GM19023 (cell line): ENCODE measurements at regions not wholly inside any gene's neighbourhood (a gene's known extent, or its start where the extent isn't known, plus 50 kb on each side); places are given as distances from the start of the nearest gene placed in this dataset.
"Not testable (repeated sequence)": the region's sequence is repeated elsewhere in the genome, so short reads cannot be mapped to it uniquely, and the experiment has no call there.

ENCODE experiments used
- ATAC-seq: cut with Tn5 transposase; IDR thresholded peaks from one replicate; pipeline ENCODE4 v1.9.1; 2021; ENCODE audit warnings: mild to moderate bottlenecking, moderate library complexity; ENCODE audit not compliant: unreplicated experiment

DNA sequence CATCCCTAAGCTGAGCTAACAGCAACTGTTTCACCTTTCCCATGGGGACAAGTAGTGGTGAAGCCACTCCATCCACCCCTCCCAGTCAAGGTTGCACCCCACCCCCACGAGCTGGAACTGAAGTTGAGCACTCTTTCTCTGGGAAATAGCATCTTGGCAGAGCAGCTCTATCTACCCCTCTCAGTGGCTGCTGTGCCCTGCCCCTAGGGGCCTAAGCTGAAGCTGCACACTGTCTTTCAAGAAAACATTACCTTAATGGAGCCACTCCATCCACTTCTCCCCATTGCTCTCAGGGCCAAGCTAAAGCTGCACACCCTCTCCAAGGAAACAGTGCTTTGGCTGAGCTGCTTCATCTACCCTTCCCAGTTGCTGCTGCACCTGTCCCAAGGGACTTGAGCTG is 170.6 kb upstream of the CCDC196 start:
- ATAC-seq: no peak

DNA sequence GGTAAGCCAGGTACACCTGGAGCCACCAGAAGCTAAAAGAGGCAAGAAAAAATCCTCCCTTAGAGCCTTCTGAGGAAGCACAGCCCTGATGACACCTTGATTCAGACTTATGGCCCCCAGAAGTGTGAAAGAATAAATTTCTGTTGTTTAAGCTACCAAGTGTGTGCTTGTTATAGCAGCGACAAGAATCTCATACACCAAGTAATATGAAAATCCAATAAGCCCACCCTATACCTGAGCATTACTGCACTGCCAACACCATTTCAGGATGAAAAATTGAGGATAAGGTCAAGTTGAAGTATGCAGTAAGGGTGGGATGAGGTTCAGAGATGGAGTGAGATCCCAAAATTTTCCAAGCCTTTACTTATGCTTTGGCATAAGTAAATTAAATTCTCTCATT is 163.6 kb upstream of the CCDC196 start:
- no peak for ATAC-seq

DNA sequence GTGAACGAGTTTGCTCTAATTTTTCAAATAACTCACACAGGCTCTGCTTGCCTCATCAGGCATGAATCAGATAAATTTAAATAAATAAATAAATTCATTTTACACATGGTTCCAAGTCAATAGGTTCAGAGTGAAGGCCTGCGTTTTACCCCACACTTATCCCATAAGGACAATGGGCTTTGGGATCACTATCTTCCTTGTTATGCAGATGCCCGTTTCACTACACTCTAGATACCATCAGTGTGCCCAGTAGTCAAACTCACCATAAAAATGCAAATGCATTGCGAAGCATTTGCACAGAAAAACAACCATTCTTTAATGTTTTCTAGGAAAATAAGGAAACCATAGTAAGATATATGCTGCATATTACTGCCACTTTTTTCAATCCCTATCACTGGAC is 155.9 kb upstream of the CCDC196 start:
- no peak for ATAC-seq

DNA sequence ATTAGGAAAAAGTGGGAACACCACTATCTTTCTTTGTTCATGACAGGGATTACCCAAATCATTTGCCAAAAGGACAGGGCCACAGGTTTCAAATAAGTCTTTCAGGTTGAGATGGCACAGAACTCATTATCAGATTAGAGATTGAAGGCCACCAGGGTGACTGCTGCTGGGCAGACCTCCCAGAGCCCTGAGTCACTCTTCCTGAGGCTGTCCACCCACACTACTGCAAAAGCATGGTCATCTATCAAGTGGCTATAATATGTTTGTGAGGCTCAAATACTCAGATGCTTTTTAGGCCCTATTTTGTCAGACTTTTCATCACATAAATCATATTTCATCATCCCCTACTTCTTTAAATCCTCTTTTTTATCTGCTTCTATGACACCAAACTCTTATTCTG is 155.3 kb upstream of the CCDC196 start:
- no peak for ATAC-seq

DNA sequence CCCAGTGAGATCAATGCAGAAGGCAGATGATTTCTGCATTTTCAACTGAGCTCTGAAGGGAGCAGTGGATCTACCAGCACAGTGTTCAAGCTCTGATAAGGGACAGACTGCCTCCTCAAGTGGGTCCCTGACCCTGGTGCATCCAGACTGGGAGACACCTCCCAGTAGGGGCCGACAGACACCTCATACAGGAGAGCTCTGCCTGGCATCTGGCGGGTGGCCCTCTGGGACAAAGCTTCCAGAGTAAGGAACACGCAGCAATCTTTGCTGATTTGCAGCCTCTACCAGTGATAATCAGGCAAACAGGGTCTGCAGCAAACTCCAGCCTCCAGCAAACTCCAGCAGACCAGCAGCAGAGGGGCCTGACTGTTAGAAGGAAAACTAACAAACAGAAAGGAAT is 152.9 kb upstream of the CCDC196 start:
- ATAC-seq: not testable (repeated sequence)

DNA sequence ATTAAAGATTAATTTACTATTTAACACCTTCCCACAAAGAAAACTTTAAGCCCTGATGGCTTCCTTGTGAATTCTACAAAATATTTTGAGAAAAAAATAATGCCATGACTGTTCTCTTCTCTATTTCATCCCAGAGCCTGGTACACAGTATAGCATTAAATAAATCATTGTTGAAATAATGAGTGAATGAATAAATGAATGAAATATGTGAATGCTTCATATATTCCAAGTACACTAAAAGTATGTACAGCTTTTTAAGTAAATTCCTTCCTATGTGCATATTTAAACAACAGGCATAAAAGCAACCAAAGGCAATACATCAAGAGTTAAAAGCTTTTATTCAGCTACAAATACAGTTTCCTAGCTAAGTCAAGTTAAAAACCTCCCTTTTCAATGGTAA is 144.9 kb upstream of the CCDC196 start:
- no peak for ATAC-seq

DNA sequence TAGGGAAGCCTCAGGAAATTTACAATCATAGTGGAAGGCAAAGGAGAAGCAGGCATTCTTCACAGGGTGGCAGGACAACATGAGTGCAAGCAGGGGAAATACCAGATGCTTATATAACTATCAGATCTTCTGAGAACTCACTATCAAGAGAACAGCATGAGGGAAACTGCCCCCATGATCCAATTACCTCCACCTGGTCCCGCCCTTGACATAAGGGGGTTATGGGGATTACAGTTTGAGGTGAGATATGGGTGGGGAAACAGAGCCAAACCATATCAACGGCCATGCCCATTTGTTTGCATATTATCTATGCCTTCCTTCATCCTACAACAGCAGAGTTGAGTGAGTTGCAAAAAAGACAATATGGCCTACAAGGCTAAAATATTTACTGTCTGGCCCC is 140.2 kb upstream of the CCDC196 start:
- no peak for ATAC-seq

DNA sequence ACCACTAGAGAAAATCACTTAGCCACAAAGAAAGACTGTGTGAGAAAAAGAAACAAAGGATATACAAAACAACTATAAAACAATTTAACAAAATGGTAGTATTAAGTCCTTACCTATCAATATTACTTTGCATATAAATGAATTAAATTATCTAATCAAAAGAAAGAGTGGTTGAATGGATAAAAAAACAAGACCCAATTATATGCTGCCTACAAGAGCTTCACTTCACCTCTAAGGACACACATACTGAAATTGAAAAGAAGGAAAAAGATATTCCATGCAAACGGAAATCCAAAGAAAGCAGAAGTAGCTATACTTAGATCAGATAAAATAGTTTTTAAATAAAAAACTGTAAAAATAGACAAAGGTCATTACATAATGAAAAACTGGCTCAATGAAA is 134.9 kb upstream of the CCDC196 start:
- ATAC-seq: no peak

DNA sequence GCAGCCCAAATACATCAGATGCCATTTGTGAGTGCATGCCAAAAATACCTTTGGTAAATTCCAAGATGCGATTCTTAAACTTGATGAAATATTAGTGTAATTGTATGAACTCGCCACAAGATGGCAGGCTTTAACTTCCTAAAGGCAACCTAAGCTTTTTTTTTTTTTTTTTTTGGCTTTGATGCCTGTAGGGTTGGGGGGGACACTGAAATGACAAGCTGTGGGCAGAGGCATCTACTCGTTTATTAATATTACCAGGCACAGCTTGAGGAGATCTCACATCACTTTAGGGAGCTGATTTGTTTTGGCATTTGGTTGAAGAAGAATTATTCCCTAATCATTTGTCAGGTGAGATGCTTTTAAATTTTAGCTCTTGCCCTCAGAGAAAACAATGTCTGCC is 126.7 kb upstream of the CCDC196 start:
- ATAC-seq: no peak

DNA sequence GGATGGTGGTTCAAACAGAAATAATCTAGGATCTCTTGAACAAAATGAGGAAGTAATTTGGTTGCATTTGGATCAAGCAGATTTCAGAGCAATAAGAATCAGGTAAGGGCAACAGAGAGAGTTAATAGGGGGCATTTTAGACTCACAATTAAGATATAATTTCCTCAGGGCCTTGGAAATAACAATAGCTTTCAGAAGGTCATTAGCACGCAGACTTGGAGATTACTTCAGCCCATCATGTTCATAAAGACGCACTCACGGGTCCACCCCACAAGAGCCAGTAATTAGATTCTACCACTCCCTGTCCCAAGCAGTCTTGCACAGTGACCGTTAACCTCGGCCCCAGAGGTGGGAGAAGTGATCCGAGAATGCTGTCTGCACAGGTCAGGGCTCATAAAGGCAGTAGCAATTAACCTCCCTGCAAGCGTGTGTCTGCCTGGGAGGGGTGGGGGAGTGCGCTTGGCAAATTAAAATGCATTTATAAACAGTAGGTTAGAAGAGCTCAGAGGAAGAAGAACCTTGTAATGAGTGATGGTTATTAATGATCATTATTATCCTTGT is 125.7 kb upstream of the CCDC196 start:
- ATAC-seq: no peak

DNA sequence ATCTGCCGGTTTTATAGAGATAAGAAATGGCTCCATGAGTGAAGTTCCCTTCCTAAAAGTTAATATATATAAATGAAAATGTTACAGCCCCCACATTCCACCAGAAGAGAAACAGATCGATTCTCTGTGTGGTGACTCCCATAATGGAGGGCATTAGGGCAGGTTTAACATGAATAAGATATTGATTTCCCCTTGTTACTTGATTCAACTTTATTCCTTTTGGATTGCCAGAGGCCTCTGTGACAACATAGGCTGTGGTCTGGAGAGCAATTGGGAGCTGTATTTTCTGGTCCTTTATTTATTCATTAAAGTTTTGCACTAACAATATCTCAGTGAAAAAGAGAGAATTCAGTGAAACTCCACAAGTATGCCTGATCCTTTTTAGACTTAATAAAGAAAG is 125.2 kb upstream of the CCDC196 start:
- no peak for ATAC-seq

DNA sequence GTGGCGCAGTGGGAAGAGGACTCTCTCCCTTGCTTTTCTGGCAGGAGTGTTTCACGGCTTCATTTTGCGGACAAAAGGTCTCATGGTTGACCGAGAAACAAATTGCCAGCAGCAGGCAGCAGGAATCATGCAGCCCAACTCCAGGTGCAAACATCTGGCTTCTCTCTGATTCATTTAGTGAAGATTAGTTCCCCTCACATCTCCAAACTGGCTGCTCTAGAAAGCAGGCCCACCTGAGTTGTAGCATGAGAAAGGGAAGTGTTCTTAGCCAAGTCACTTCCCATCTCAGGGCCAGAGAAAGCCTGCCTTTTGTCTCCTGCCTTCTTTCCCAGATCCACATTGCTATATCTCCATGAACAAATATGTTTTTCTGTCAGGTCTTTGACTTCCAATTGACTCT is 120.8 kb upstream of the CCDC196 start:
- no peak for ATAC-seq

DNA sequence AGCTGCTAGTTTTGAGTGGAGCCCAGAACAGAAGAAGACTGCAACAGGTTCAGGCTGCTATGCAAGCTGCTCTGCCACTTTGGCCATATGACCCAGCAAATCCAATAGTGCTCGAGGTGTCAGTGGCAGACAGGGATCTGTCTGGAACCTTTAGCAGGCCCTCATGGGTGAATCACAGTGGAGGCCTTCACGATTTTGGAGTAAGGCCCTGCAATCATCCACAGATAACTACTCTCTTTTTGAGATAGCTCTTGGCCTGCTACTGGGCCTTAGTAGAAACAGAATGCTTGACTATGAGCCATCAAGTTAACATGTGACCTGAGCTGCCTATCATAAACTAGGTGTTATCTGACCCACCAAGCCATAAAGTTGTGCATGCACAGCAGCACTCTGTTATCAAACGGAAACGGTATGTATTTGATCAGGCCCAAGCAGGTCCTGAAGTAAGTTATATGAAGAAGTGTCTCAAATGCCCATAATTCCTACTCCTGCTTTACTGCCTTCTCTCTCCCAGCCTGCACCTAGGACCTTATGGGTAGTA is 116.9 kb upstream of the CCDC196 start:
- no peak for ATAC-seq

DNA sequence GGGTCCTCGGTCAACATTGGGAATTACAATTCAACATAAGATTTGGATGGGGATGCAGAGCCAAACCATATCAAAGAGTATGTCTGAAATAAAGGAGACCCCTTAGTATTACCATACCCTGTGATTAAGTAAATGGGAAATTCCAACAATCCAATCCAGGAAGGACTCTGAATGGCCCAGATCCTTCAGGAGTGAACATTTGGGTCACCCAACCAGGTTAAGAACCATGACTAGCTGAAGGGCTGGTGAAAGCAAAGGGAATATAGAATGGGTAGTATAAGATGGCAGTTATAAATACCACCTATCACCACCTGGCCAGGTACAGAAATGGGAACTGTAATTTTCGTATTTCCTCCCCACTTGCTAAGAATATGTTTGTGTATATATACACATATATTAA is 114.4 kb upstream of the CCDC196 start:
- no peak for ATAC-seq

DNA sequence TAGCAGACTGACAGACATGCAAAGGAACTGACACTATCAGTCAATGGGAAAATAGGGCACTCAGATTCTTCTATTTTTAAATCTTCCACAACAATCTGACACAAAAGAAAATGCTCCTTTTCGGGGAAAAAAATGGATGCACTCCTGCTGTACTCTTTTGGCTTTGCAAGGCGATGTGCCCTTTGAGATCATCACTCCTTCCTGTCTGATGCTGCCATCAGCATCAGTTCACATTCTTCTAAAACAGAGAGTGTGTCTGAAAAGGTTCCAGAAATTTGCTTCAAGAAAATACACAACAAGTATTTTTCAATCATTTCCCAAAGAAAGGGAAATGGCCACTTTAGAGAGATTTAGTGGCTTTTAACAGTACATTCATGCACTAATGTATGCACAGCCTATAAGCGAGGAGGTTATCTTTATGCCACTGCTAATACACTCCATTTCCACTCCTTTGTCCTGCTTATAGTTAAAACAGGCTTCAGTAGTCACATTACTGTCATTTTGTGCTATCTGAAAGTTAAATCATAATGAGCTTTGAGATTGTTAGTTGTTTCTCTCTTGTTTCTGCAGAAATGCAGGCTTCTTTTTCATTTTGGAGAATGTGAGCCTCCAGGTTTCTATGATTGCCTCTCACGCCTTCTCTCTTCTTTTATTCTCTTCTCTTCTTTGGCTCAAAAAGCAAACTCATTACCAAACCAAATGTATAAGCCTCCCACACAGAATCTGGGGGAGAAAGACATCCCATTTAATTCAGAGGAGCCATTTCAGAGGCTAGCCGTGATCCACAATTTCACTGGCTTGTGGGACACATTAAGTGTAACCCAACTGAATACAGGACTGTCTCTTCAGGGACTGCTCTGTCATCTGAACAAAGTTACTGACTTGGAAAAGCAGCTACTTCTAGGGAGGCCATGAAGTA is 110.9 kb upstream of the CCDC196 start:
- ATAC-seq: no peak

DNA sequence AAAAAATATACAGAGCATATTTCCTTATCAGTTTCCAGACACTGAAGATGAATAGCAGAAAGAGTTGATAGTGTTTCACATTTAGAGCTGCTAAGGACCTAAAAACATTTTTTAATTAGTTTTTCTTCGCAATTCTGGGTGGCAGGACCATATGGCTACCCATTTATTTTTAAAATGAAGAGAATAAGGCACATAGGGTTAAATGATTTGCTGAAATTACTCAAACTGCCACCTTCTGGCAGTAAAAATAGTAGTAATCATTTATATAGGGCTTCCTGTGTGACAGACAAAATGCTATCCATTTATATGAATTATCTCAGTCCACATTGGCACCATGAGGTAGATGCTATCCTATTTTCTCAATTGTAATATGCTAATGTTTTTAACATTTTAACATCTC is 108.6 kb upstream of the CCDC196 start:
- no peak for ATAC-seq

DNA sequence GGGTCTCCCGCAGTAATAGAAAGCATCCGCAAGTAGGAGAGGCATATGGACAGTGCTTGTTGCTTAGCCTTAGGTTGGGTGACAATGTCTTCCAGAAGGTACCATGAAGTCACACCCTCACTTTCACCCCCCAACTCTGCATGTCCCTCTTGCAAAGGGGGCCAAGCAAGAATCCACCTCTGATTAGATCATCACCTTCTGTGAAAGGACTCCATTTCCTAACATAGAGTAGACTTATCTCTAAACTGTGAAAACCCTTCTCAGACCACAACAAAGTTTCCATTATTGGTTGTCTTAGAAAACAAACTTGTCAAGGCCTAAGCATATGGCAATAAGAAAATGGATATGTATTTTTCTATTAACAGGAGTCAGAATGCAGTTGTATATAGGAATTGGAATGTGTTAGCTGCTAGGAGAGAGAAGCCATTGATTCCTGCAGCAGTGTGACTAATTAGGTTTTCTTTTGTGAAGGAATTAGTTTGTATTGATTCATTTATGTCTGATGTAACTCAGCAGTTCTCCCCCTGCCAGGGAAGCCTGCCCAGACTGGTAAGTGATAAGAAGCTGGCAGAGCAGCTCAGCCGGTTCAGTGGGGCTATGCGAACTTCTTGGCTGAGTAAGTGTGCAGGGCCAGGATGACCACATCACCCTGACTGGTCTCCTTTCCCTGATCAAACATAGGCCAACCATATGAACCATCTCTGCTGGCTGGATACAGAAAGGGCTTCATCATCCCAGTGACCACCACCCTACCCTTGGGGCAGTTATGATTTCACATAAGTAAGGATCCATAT is 107.3 kb upstream of the CCDC196 start:
- no peak for ATAC-seq

DNA sequence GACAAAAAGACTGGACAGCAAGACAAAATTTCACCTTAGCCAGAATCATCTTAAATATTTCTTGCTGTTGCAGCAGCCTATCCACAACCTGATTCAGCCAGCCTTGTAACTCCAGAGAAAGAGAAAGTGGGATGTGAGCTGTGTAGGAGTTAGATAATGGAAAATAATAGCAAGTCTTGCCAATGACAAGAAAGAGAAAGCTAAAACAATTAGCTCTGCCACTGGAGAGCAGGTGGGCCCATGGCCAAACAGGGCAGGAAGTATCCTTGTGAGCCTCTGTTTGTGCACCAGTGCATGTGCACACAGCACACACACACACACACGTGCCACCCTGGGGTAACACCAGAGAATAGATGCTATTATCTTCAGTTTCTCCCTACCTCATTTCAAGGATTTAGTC is 106.0 kb upstream of the CCDC196 start:
- ATAC-seq: no peak

DNA sequence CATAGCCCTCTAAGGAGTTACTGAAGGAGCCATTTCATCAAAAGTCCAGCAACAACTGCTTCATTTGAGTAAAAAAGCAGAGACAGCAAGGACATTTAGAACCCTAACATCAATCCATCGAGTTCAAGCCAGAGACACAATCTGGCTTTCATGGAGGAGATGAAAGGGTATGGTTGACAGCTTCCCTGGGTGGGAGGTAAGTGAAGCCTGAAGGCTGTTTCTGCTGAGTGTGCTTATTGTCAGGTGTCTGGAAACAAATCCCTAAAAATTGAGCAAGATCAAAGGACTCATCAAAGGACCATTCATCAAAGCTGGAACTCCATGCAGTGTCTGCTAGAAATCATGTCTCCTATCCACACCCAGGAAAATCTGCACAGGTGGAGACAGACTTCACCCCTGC is 104.4 kb upstream of the CCDC196 start:
- ATAC-seq: no peak

DNA sequence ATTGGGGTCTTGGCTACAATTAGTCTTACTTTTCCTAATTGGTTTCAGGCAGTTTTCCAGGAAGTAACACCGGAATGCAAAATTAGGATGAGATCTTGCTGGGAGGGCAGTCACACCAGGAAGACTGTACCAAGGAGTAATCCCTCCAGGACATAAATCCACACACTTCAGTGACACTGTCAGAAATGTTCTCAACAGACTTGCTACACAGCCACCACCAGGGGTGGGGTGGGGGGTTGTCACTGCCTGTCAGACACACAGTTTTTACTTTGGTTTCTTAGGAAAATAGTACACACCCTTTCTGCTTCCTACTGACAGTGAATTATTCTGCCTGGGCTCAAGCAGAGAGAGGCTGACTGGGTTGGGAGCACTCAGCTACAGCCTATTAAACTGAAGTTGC is 102.9 kb upstream of the CCDC196 start:
- no peak for ATAC-seq

DNA sequence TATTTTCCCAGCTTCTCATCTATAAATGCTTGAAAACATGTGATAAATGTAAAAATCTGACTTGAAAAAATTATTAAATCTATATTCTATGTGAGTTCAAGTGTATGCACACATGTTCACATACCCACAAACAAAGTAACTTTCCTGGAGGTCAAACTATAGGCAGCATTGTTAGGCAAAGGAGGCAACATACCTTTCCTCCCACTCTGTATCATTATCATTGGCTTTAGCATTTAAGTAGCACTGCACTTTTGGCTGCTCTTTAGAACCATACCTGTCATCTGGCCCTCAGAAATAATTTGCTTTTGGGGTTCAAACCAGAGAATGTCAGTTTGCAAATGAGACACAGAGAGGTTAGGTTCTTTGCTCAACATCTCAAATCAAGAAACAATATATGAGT is 102.4 kb upstream of the CCDC196 start:
- ATAC-seq: no peak

DNA sequence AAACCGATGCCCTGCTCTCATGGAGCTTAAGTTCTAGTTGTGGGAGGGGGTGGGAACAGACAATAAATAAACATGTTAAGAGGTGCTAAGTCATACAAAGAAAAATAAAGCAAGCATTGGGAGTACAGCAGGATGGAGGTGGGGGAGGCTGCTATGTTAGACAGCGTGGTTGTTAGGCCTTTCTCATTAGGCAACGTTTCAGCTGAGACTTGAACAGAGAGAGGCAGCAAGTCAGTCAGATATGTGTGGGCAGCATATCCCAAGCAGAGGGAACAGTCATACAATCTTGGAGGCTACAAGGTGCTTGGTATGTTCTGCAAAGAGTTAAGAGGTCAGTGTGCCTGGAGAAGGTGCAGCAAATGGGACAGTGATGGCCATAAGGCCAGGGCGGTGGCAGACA is 97.7 kb upstream of the CCDC196 start:
- ATAC-seq: no peak
